ENCODE measurements at regions not wholly inside any gene's neighbourhood (a gene's known extent, or its start where the extent isn't known, plus 50 kb on each side); places are given as distances from the start of the nearest gene placed in this dataset.

- no peak for TF ChIP-seq CTCF (IDR thresholded peaks at IDR 0.05; ENCODE audit: low read depth, low read length, poor library complexity, severe bottlenecking)
- no peak for TF ChIP-seq EZH2phosphoT487 (IDR thresholded peaks at IDR 0.05; ENCODE audit: borderline replicate concordance, low read length)
Observed at GRCh38 chr1:8155528-8156186, 129.5 kb upstream of the ERRFI1 start.
